ENCODE measurements at regions not wholly inside any gene's neighbourhood (a gene's known extent, or its start where the extent isn't known, plus 50 kb on each side); places are given as distances from the start of the nearest gene placed in this dataset.

DNA sequence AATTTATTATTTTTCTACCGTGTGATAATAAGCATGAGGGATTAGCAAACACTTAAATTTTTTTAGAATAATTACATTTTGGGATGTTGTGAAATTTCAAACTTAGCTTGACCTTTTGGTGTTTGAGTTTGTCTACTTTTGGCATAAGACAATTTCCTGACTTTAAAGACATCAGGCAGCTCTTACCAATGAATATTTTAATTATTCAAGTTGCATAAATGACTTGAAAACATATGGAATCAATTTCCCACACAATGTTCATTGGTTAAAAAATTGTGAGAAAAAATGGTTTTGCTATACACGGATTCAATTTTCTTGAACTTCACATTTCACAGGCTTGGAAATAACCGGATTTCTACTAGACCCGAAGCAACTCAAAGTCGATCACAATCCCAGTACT, 243.4 kb downstream of the IKZF2 start:
- TF ChIP-seq CTCF (IDR thresholded peaks at IDR 0.05; ENCODE audit: poor library complexity) = no peak
- TF ChIP-seq EZH2phosphoT487 (IDR thresholded peaks at IDR 0.05; ENCODE audit: low read depth, severe bottlenecking, unreplicated experiment) = no peak
- TF ChIP-seq EZH2 (IDR thresholded peaks at IDR 0.05; ENCODE audit: borderline replicate concordance) = no peak
